Uterus (tissue), 3 donors: ENCODE measurements at regions not wholly inside any gene's neighbourhood (a gene's known extent, or its start where the extent isn't known, plus 50 kb on each side); places are given as distances from the start of the nearest gene placed in this dataset.

ENCODE experiments used
- DNase-seq, 2 donors: peaks; one replicate each; pipeline ENCODE4 v3.0.0-alpha.2; 2019 to 2020
- H3K27ac ChIP-seq, 2 donors: fragments of 200-600 bp; sonication (generic); 1 replicate in 1 of 2; 2 replicates in 1 of 2; pipeline ENCODE4 v1.5.1; 2016 to 2018
- H3K27me3 ChIP-seq, 2 donors: fragments of 200-600 bp; sonication (generic); one replicate each; pipeline ENCODE4 v1.5.1; 2018 to 2019; ENCODE audit warnings: control low read depth in 1 of 2
- H3K36me3 ChIP-seq, 2 donors: fragments of 200-600 bp; sonication (generic); one replicate each; pipeline ENCODE4 v1.5.1; 2019; ENCODE audit warnings: control low read depth in 1 of 2
- H3K4me1 ChIP-seq, 2 donors: fragments of 200-600 bp; sonication (generic); one replicate each; pipeline ENCODE4 v1.5.1; 2018 to 2019; ENCODE audit warnings: control low read depth in 1 of 2
- H3K4me3 ChIP-seq, 2 donors: fragments of 200-600 bp; sonication (generic); 1 replicate in 1 of 2; 2 replicates in 1 of 2; pipeline ENCODE4 v1.5.1; 2018 to 2019; ENCODE audit warnings: mild to moderate bottlenecking in 1 of 2
- H3K9me3 ChIP-seq, 2 donors: fragments of 200-600 bp; sonication (generic); one replicate each; pipeline ENCODE4 v1.5.1; 2019; ENCODE audit warnings: control low read depth in 1 of 2
- POLR2A ChIP-seq, 2 donors: fragments of 450-650 bp; IDR thresholded peaks; one replicate each; pipeline ENCODE4 v1.6.1; 2016; ENCODE audit warnings: antibody characterized with exemption in 2 of 2, mild to moderate bottlenecking in 1 of 2, moderate library complexity in 1 of 2
- intact Hi-C: fragments of 100-400 bp; cut with DNase I; formaldehyde crosslinking; loops from one replicate; pipeline ENCODE4 v1.15.1; 2023; ENCODE audit warnings: low total_unique reads
- TF ChIP-seq, protein P1 (sequence below), 4 experiments: fragments of 200-600 bp in 2 of 4; fragments of 450-650 bp in 2 of 4; sonication (generic) in 2 of 4; IDR thresholded peaks; one replicate each; pipeline ENCODE4 v1.5.1; 2016 to 2019; ENCODE audit warnings: antibody characterized with exemption in 4 of 4, mild to moderate bottlenecking in 2 of 4, moderate library complexity in 1 of 4
- donor health status: DM: yes; HTN: yes; CAD: no.

DNA sequence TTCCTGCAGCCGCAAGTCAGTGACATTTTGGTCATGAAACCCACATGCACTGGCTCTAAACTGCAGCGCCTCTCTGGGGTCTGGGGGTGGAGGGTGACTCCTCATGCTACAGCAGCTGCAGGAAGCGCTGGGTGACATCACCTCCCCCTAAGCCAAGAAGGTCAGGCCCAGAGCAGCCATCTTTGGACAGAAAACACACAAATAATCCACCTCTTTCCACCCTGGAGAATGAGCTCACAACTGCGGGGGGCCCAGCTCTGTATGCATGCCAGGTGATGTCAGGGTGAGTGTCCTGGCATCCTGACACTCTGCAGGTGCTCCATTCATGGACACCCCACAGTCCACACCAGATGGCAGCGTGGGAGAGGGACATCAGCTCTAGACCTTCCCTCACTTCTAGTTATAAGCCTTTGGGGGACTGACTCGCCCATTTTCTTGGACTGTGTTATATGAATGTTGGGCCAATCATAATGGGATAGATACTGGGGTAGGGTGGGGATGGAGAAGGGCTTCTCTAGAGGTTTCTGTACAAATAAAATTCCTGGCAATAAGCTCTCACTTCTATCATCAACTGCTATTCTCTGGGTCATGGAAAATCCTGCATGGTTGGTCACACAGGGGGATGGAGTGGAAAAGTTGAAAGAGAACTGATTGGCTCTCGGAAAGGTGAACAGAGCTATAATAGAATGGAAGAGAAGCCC lies 70.7 kb upstream of the THBS1 start:
- Histone ChIP-seq H3K36me3 (no peaks in the 10 kb centered on the region), H3K4me1 (no peaks in the 10 kb centered on the region), H3K9me3 (no peaks in the 10 kb centered on the region), H3K4me3 (no peak overlapping the region), H3K27ac (no peak overlapping the region), H3K27me3 (no peaks in the 10 kb centered on the region)
- DNase-seq, result no peak
- intact Hi-C loops, result no loop called here
- TF ChIP-seq, protein P1, sequence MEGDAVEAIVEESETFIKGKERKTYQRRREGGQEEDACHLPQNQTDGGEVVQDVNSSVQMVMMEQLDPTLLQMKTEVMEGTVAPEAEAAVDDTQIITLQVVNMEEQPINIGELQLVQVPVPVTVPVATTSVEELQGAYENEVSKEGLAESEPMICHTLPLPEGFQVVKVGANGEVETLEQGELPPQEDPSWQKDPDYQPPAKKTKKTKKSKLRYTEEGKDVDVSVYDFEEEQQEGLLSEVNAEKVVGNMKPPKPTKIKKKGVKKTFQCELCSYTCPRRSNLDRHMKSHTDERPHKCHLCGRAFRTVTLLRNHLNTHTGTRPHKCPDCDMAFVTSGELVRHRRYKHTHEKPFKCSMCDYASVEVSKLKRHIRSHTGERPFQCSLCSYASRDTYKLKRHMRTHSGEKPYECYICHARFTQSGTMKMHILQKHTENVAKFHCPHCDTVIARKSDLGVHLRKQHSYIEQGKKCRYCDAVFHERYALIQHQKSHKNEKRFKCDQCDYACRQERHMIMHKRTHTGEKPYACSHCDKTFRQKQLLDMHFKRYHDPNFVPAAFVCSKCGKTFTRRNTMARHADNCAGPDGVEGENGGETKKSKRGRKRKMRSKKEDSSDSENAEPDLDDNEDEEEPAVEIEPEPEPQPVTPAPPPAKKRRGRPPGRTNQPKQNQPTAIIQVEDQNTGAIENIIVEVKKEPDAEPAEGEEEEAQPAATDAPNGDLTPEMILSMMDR (IDR thresholded peaks at IDR 0.05), result no peak
- no peak for TF ChIP-seq POLR2A (IDR thresholded peaks at IDR 0.05)

DNA sequence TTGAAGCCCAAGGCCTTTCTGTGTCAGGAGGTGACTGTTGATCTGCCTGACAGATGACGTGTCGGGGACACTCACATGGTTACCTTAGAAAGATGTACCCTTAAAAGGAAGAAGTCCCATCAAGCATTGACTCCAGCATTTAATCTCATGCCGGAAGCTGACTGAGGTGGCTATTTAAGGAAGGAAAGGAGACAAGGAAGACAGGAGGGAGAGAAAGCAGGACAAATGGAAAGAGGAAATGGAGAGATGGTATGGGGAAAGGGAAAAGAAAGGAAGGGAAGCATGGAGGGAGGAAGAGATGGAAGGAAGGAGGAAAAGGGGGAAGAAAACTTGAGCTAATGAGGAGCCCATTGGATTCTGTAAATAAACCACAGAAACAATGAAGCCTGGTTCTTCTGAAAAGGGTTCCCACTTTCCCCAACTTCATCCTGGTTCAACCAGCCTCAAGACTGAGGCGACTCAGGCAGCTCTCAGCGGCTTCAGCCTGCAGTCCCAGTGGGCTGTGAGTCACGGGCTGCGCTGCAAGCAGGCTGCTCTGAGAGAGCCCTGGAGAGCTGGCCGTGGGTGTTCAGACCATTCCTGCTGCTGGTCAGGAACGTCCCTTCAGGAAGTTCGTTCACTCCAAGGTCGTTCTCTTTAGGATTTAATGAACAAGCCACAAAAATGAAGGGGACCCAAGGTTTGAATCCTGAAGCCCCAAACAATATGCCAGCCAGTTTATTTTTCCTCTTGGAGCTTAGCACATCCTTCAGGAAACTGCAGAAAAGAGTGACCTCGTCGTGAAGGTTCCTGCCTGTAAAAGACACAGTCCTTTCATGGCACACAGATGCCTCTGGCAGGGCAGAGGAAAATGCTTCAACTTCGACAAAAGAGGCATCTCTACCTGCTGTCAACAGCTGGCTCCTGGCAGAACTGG lies 69.6 kb upstream of the THBS1 start:
- Histone ChIP-seq H3K27ac (no peak overlapping the region), H3K27me3 (no peaks in the 10 kb centered on the region), H3K4me1 (no peaks in the 10 kb centered on the region), H3K4me3 (no peak overlapping the region), H3K9me3 (no peaks in the 10 kb centered on the region), H3K36me3 (no peaks in the 10 kb centered on the region)
- TF ChIP-seq, protein P1 (IDR thresholded peaks at IDR 0.05), result no peak
- TF ChIP-seq POLR2A (IDR thresholded peaks at IDR 0.05), result no peak
- intact Hi-C loops, result no loop called here
- peak; percentile 54 to 62 for DNase-seq

DNA sequence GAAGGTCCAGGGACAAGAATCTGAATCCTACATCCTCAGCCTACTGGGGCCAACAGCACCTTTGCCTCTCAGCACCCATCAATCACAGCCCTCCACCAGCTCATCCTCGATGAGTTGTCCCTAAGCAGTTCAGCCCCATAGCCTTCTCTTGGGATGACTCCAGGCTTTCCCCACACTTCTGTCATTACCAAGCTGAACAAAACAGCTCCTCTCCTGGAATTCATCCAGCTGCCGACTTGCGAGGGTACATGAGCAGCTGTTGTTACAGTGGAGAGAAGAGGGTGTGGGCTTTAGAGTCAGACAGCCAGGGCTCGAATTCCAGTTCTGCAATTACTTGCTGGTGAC lies 69.0 kb upstream of the THBS1 start:
- Histone ChIP-seq H3K36me3 (no peaks in the 10 kb centered on the region), H3K9me3 (no peaks in the 10 kb centered on the region), H3K27me3 (no peaks in the 10 kb centered on the region), H3K4me3 (no peak overlapping the region), H3K4me1 (no peaks in the 10 kb centered on the region), H3K27ac (no peak overlapping the region)
- no peak for TF ChIP-seq POLR2A (IDR thresholded peaks at IDR 0.05)
- no peak for DNase-seq
- intact Hi-C loops, result no loop called here

- Histone ChIP-seq H3K27ac (no peak overlapping the region), H3K4me1 (no peaks in the 10 kb centered on the region), H3K27me3 (no peaks in the 10 kb centered on the region), H3K36me3 (no peaks in the 10 kb centered on the region), H3K4me3 (no peak overlapping the region), H3K9me3 (no peaks in the 10 kb centered on the region)
- TF ChIP-seq, protein P1 (IDR thresholded peaks at IDR 0.05), result no peak
- TF ChIP-seq POLR2A (IDR thresholded peaks at IDR 0.05), result no peak
- no peak for DNase-seq
- intact Hi-C loops, result no loop called here
Measured at GRCh38 chr15:39512643-39513042, 68.2 kb upstream of the THBS1 start.

DNA sequence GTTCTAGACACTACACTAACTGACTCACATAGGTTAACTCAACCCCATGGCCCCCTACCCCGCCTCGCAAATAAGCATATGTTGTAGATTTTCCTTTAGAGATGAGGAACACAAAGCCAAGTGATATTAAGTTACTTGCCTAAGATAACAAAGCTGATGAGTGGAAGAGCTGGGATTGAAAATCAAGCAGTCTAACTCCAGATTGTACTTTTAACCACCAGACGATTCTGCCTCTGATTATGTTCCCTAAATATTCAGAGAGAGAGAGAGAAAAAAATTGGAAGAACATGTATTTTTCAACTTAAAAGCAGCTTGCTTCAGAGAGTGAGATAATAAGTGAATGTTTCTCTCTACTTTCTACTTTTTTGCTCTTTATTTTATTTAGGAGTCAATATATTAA lies 66.9 kb upstream of the THBS1 start:
- Histone ChIP-seq H3K4me3 (no peak overlapping the region), H3K36me3 (no peaks in the 10 kb centered on the region), H3K27me3 (no peaks in the 10 kb centered on the region), H3K4me1 (no peaks in the 10 kb centered on the region), H3K27ac (no peak overlapping the region), H3K9me3 (no peaks in the 10 kb centered on the region)
- no peak for TF ChIP-seq POLR2A (IDR thresholded peaks at IDR 0.05)
- TF ChIP-seq, protein P1 (IDR thresholded peaks at IDR 0.05), result no peak
- intact Hi-C loops, result no loop called here
- DNase-seq, result no peak
